Liver (tissue), 7 donors: ENCODE measurements at regions not wholly inside any gene's neighbourhood (a gene's known extent, or its start where the extent isn't known, plus 50 kb on each side); places are given as distances from the start of the nearest gene placed in this dataset.

Experiments used
- DNase-seq: peaks from one replicate; pipeline ENCODE4 v3.0.0-alpha.2; 2017; ENCODE audit warnings: low spot score
- H3K27ac ChIP-seq, 2 donors: one replicate each; pipeline ENCODE4 v1.7.0; 2013; ENCODE audit warnings: inconsistent platforms in 2 of 2, low read length in 2 of 2, control low read depth in 1 of 2, low read depth in 1 of 2, mild to moderate bottlenecking in 1 of 2
- H3K27me3 ChIP-seq, 4 donors: one replicate each; pipeline versions ENCODE4 v1.6.1 to v1.7.0; 2013; ENCODE audit warnings: low read length in 3 of 4, inconsistent platforms in 1 of 4, mild to moderate bottlenecking in 1 of 4, moderate library complexity in 1 of 4; ENCODE audit not compliant: control insufficient read depth in 4 of 4, insufficient read depth in 4 of 4
- H3K36me3 ChIP-seq, 4 donors: one replicate each; pipeline versions ENCODE4 v1.6.1 to v1.7.0; 2013; ENCODE audit warnings: low read length in 3 of 4, mild to moderate bottlenecking in 3 of 4, low read depth in 1 of 4, moderate library complexity in 1 of 4; ENCODE audit not compliant: control insufficient read depth in 4 of 4, insufficient read depth in 3 of 4
- H3K4me1 ChIP-seq, 4 donors: one replicate each; pipeline versions ENCODE4 v1.6.1 to v1.7.0; 2013; ENCODE audit warnings: low read length in 3 of 4, mild to moderate bottlenecking in 3 of 4, moderate library complexity in 1 of 4; ENCODE audit not compliant: control insufficient read depth in 4 of 4, insufficient read depth in 4 of 4
- H3K4me3 ChIP-seq, 3 donors: one replicate each; pipeline versions ENCODE4 v1.6.1 to v1.7.0; 2013; ENCODE audit warnings: low read length in 3 of 3, control low read depth in 1 of 3, low read depth in 1 of 3, mild to moderate bottlenecking in 1 of 3
- H3K9ac ChIP-seq, 2 donors: one replicate each; pipeline ENCODE4 v1.7.0; 2013; ENCODE audit warnings: low read length in 2 of 2, mild to moderate bottlenecking in 2 of 2, moderate library complexity in 2 of 2, control low read depth in 1 of 2, low read depth in 1 of 2
- H3K9me3 ChIP-seq, 4 donors: one replicate each; pipeline versions ENCODE4 v1.6.1 to v1.7.0; 2013; ENCODE audit warnings: low read length in 3 of 4; ENCODE audit not compliant: control insufficient read depth in 4 of 4
- EGR1 ChIP-seq, 2 donors: IDR thresholded peaks; 2 replicates each; pipeline ENCODE4 v1.6.1; 2016 to 2018; ENCODE audit warnings: antibody characterized with exemption in 2 of 2, low read depth in 2 of 2
- FOXA2 ChIP-seq: IDR thresholded peaks from 2 replicates; pipeline ENCODE4 v1.6.1; 2016; ENCODE audit warnings: antibody characterized with exemption
- GABPA ChIP-seq, 2 donors: IDR thresholded peaks in 1 of 2; conservative IDR thresholded peaks in 1 of 2; 2 replicates each; pipeline ENCODE4 v1.6.1; 2016; ENCODE audit warnings: antibody characterized with exemption in 2 of 2, mild to moderate bottlenecking in 1 of 2, moderate library complexity in 1 of 2
- HNF4A ChIP-seq, 2 donors: conservative IDR thresholded peaks; 2 replicates each; pipeline ENCODE4 v1.6.1; 2016; ENCODE audit warnings: antibody characterized with exemption in 2 of 2, mild to moderate bottlenecking in 2 of 2
- HNF4G ChIP-seq: IDR thresholded peaks from 2 replicates; pipeline ENCODE4 v1.6.1; 2016; ENCODE audit warnings: antibody characterized with exemption
- JUND ChIP-seq, 2 donors: IDR thresholded peaks; 2 replicates each; pipeline ENCODE4 v1.6.1; 2016; ENCODE audit warnings: antibody characterized with exemption in 2 of 2
- NR2F2 ChIP-seq: IDR thresholded peaks from 2 replicates; pipeline ENCODE4 v1.6.1; 2016; ENCODE audit warnings: antibody characterized with exemption
- RAD21 ChIP-seq, 2 donors: IDR thresholded peaks; 2 replicates each; pipeline ENCODE4 v1.6.1; 2016; ENCODE audit warnings: antibody characterized with exemption in 2 of 2, mild to moderate bottlenecking in 2 of 2
- RXRA ChIP-seq, 2 donors: IDR thresholded peaks; 2 replicates each; pipeline ENCODE4 v1.6.1; 2017 to 2018; ENCODE audit warnings: antibody characterized with exemption in 2 of 2, mild to moderate bottlenecking in 1 of 2
- SP1 ChIP-seq: IDR thresholded peaks from 2 replicates; pipeline ENCODE4 v1.6.1; 2018; ENCODE audit warnings: antibody characterized with exemption, mild to moderate bottlenecking
- TAF1 ChIP-seq: conservative IDR thresholded peaks from 2 replicates; pipeline ENCODE4 v1.6.1; 2016; ENCODE audit warnings: antibody characterized with exemption, mild to moderate bottlenecking
- YY1 ChIP-seq: IDR thresholded peaks from 2 replicates; pipeline ENCODE4 v1.6.1; 2016; ENCODE audit warnings: antibody characterized with exemption, mild to moderate bottlenecking
- WGBS: extraction: QIAGEN DNeasy Blood & Tissue Kit; methylation state at CpG from one replicate; pipeline ENCODE4 v1.1.7; 2013; 5-methylcytosine and 5-hydroxymethylcytosine counted together
- TF ChIP-seq, protein P1 (sequence below): IDR thresholded peaks from 2 replicates; pipeline ENCODE4 v1.6.1; 2016; ENCODE audit warnings: antibody characterized with exemption
- TF ChIP-seq, protein P2 (sequence below): IDR thresholded peaks from 2 replicates; pipeline ENCODE4 v1.6.1; 2016; ENCODE audit warnings: antibody characterized with exemption
- TF ChIP-seq, protein P3 (sequence below): IDR thresholded peaks from 2 replicates; pipeline ENCODE4 v1.6.1; 2016; ENCODE audit warnings: antibody characterized with exemption, mild to moderate bottlenecking
- donor health status: healthy.
- donor health status: healthy.
- donor health status: healthy.
- donor health status: healthy.

DNA sequence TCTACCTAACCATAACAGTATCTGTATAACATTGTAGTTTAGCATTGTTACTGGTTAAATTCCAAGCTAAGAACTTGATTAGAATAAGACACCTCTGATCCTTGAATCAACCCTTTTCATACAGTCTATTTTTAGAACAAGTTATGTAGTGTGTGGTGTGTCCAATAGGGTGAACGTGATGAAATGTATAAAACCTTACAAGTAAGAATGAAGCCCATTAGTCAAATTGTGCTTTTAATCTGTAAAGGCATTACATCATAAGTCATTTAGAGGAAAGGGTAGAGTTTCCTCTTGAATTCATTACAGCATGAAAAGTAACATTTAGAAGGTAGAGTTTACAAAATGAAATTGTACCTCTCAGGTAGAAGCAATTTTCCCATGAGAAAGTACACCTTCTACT lies 479.2 kb downstream of the LTN1 start (continued):
- TF ChIP-seq RXRA (IDR thresholded peaks at IDR 0.05) = no peak
- TF ChIP-seq FOXA2 = no peak
- TF ChIP-seq SP1 = no peak
- no peak for TF ChIP-seq HNF4G

DNA sequence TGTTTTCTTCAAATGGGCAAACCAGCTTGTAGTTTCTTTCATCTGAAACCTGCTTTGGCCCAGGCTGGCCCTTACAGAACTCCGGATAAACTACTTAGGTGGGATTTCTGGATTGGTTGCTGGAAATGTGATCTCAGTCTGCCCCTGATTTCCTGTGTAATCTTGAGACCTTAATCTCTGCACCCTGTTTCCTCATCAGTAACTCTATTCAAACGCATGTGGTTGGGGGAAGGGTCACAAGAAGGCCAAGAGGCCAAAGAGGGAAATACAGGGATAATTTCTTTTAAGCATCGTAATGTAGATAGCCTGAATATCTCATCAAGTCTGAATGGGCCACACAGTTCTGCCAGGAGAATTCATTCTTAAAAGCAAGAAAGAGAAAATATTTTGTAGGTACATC lies 483.6 kb downstream of the LTN1 start:
- 64% methylated on average over 3 of the region's 3 CpGs for WGBS
- TF ChIP-seq NR2F2 (peak; percentile 49), FOXA2 (no peak), EGR1 (IDR thresholded peaks at IDR 0.05; ENCODE audit: low read depth in 2 of 2) (no peak), RXRA (IDR thresholded peaks at IDR 0.05) (no peak), JUND (IDR thresholded peaks at IDR 0.05) (no peak)
- TF ChIP-seq, protein P1, sequence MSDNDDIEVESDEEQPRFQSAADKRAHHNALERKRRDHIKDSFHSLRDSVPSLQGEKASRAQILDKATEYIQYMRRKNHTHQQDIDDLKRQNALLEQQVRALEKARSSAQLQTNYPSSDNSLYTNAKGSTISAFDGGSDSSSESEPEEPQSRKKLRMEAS = no peak
- TF ChIP-seq, protein P2, sequence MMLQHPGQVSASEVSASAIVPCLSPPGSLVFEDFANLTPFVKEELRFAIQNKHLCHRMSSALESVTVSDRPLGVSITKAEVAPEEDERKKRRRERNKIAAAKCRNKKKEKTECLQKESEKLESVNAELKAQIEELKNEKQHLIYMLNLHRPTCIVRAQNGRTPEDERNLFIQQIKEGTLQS = no peak
- no peaks in the 10 kb centered on the region for H3K9me3 ChIP-seq
- H3K9ac ChIP-seq = no peak overlapping the region
- DNase-seq = no peak
- H3K36me3 ChIP-seq = no peaks in the 10 kb centered on the region
- no peak overlapping the region for H3K27ac ChIP-seq
- no peak overlapping the region for H3K4me3 ChIP-seq
- no peaks in the 10 kb centered on the region for H3K4me1 ChIP-seq
- no peaks in the 10 kb centered on the region for H3K27me3 ChIP-seq

DNA sequence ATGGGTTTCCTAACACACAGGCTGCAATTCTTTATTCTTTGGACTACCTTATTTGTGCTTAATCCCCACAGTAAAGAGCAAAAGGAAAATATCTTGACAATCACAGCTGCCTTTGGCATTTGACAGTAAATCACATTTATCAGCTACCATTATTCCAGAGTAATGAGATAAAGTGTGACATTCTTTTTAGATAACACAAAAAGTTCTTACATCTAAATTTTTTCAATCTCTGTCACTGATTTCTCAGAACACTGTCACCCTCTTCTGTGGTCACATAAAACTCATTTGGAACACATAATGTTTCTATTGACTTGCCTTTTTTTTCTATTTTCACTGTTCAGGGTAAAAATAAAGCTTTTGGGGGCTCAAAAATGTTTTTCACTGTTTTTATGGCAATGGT lies 484.6 kb downstream of the LTN1 start:
- H3K27ac ChIP-seq = no peak overlapping the region
- no peaks in the 10 kb centered on the region for H3K27me3 ChIP-seq
- H3K9ac ChIP-seq = no peak overlapping the region
- DNase-seq = no peak
- H3K9me3 ChIP-seq = no peaks in the 10 kb centered on the region
- no peaks in the 10 kb centered on the region for H3K36me3 ChIP-seq
- TF ChIP-seq GABPA (IDR thresholded peaks at IDR 0.05 in 1 of 2, conservative IDR thresholded peaks at IDR 0.05 in 1 of 2) (no peak), SP1 (no peak), HNF4G (no peak), FOXA2 (no peak), NR2F2 (no peak), TAF1 (no peak), YY1 (no peak)
- TF ChIP-seq, protein P2 = no peak
- TF ChIP-seq, protein P3, sequence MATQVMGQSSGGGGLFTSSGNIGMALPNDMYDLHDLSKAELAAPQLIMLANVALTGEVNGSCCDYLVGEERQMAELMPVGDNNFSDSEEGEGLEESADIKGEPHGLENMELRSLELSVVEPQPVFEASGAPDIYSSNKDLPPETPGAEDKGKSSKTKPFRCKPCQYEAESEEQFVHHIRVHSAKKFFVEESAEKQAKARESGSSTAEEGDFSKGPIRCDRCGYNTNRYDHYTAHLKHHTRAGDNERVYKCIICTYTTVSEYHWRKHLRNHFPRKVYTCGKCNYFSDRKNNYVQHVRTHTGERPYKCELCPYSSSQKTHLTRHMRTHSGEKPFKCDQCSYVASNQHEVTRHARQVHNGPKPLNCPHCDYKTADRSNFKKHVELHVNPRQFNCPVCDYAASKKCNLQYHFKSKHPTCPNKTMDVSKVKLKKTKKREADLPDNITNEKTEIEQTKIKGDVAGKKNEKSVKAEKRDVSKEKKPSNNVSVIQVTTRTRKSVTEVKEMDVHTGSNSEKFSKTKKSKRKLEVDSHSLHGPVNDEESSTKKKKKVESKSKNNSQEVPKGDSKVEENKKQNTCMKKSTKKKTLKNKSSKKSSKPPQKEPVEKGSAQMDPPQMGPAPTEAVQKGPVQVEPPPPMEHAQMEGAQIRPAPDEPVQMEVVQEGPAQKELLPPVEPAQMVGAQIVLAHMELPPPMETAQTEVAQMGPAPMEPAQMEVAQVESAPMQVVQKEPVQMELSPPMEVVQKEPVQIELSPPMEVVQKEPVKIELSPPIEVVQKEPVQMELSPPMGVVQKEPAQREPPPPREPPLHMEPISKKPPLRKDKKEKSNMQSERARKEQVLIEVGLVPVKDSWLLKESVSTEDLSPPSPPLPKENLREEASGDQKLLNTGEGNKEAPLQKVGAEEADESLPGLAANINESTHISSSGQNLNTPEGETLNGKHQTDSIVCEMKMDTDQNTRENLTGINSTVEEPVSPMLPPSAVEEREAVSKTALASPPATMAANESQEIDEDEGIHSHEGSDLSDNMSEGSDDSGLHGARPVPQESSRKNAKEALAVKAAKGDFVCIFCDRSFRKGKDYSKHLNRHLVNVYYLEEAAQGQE = no peak
- no peak overlapping the region for H3K4me3 ChIP-seq
- no peaks in the 10 kb centered on the region for H3K4me1 ChIP-seq

DNA sequence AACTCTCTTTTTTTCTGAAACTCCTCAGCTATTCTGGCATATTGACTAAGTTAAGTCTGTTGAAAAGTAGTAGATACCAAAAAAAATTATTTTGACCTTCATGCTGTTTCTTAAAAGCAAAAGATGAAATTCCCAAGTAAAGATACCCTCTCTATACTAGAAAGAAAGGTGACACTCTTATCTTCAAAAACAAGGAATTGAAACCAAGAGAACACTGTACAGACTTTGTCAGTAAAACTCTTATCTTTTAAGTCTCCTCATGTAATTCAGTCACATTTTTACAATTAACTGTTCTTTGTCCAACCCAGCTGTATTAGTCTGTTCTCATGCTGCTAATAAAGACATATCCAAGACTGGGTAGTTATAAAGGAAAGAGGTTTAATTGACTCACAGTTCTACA lies 496.2 kb downstream of the LTN1 start:
- Histone ChIP-seq H3K4me1 (no peaks in the 10 kb centered on the region), H3K9ac (no peak overlapping the region), H3K4me3 (no peak overlapping the region), H3K36me3 (no peaks in the 10 kb centered on the region), H3K27ac (no peak overlapping the region), H3K9me3 (no peaks in the 10 kb centered on the region), H3K27me3 (no peaks in the 10 kb centered on the region)
- DNase-seq = no peak
- TF ChIP-seq HNF4A (conservative IDR thresholded peaks at IDR 0.05) = no peak
- TF ChIP-seq RXRA (IDR thresholded peaks at IDR 0.05) = no peak
- no peak for TF ChIP-seq TAF1
- TF ChIP-seq, protein P2 = no peak
- no peak for TF ChIP-seq RAD21 (IDR thresholded peaks at IDR 0.05)
- TF ChIP-seq GABPA (IDR thresholded peaks at IDR 0.05 in 1 of 2, conservative IDR thresholded peaks at IDR 0.05 in 1 of 2) = no peak
- TF ChIP-seq SP1 = no peak
- TF ChIP-seq, protein P1 = no peak
- TF ChIP-seq, protein P3 = no peak
- no peak for TF ChIP-seq JUND (IDR thresholded peaks at IDR 0.05)
